Left ventricle myocardium inferior (tissue), 1 donor: ENCODE measurements at regions not wholly inside any gene's neighbourhood (a gene's known extent, or its start where the extent isn't known, plus 50 kb on each side); places are given as distances from the start of the nearest gene placed in this dataset.

Experiments
- DNase-seq: peaks from one replicate; pipeline ENCODE4 v3.0.0-alpha.2; 2020
- H3K27ac ChIP-seq: fragments of 200-600 bp; replicated peaks from 2 replicates; pipeline ENCODE4 v1.8.0; 2021
- H3K27me3 ChIP-seq: fragments of 200-600 bp; 2 replicates; pipeline ENCODE4 v1.8.0; 2021; ENCODE audit warnings: low read depth
- H3K36me3 ChIP-seq: fragments of 200-600 bp; 2 replicates; pipeline ENCODE4 v1.8.0; 2021
- H3K4me1 ChIP-seq: fragments of 200-600 bp; 2 replicates; pipeline ENCODE4 v1.8.0; 2021
- H3K4me3 ChIP-seq: fragments of 200-600 bp; 2 replicates; pipeline ENCODE4 v1.8.0; 2021; ENCODE audit warnings: mild to moderate bottlenecking, moderate library complexity
- H3K9me3 ChIP-seq: fragments of 200-600 bp; replicated peaks from 2 replicates; pipeline ENCODE4 v1.8.0; 2021
- intact Hi-C: fragments of 100-400 bp; cut with micrococcal nuclease; formaldehyde crosslinking; loops from one replicate; pipeline ENCODE4 v1.11.0; 2022
- TF ChIP-seq, protein P1 (sequence below): fragments of 200-600 bp; IDR thresholded peaks from 2 replicates; pipeline ENCODE4 v1.8.0; 2021; ENCODE audit warnings: antibody characterized with exemption, mild to moderate bottlenecking, borderline replicate concordance
- donor health status: DM: no; HTN: yes; CAD: no; lungs with severe emphysema.

GRCh38 chr5:6043491-6044310 lies 334.6 kb downstream of the MED10 start:
- H3K27ac ChIP-seq: no peak overlapping the region
- H3K27me3 ChIP-seq: peaks cover 55% of the 10 kb centered on the region
- TF ChIP-seq, protein P1, sequence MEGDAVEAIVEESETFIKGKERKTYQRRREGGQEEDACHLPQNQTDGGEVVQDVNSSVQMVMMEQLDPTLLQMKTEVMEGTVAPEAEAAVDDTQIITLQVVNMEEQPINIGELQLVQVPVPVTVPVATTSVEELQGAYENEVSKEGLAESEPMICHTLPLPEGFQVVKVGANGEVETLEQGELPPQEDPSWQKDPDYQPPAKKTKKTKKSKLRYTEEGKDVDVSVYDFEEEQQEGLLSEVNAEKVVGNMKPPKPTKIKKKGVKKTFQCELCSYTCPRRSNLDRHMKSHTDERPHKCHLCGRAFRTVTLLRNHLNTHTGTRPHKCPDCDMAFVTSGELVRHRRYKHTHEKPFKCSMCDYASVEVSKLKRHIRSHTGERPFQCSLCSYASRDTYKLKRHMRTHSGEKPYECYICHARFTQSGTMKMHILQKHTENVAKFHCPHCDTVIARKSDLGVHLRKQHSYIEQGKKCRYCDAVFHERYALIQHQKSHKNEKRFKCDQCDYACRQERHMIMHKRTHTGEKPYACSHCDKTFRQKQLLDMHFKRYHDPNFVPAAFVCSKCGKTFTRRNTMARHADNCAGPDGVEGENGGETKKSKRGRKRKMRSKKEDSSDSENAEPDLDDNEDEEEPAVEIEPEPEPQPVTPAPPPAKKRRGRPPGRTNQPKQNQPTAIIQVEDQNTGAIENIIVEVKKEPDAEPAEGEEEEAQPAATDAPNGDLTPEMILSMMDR: no peak
- no peak for DNase-seq
- intact Hi-C loops: no loop called here
- no peaks in the 10 kb centered on the region for H3K4me1 ChIP-seq
- no peaks in the 10 kb centered on the region for H3K9me3 ChIP-seq
- H3K4me3 ChIP-seq: no peak overlapping the region
- no peaks in the 10 kb centered on the region for H3K36me3 ChIP-seq

GRCh38 chr5:6041977-6042550 lies 336.3 kb downstream of the MED10 start:
- no peak for DNase-seq
- H3K4me3 ChIP-seq: no peak overlapping the region
- intact Hi-C loops: no loop called here
- H3K9me3 ChIP-seq: no peaks in the 10 kb centered on the region
- H3K36me3 ChIP-seq: no peaks in the 10 kb centered on the region
- TF ChIP-seq, protein P1: no peak
- H3K4me1 ChIP-seq: no peaks in the 10 kb centered on the region
- H3K27ac ChIP-seq: no peak overlapping the region
- peaks cover 62% of the 10 kb centered on the region for H3K27me3 ChIP-seq

DNA sequence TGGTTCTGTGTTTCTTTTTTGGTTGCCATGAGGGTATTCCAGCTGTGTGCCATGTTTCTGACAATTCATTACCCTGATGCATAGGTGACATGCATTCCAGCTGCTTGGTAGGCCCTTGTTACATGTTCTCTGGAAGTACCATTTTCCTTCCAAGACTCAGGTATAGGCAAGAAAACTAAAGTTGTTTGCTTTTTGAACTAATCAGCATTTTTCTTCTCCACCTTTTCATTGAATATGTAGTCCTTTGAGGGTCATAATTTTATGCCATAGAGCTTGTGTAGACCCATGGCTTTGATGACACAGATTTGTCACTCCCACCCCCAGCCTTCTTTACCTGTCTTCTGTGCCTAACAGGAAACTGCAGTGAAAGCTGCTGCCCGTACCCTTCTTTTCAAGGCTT lies 339.2 kb downstream of the MED10 start:
- H3K27me3 ChIP-seq: peaks cover 38% of the 10 kb centered on the region
- intact Hi-C loops: no loop called here
- no peak overlapping the region for H3K27ac ChIP-seq
- no peaks in the 10 kb centered on the region for H3K9me3 ChIP-seq
- H3K4me1 ChIP-seq: no peaks in the 10 kb centered on the region
- H3K4me3 ChIP-seq: no peak overlapping the region
- H3K36me3 ChIP-seq: no peaks in the 10 kb centered on the region
- TF ChIP-seq, protein P1: no peak
- DNase-seq: no peak

DNA sequence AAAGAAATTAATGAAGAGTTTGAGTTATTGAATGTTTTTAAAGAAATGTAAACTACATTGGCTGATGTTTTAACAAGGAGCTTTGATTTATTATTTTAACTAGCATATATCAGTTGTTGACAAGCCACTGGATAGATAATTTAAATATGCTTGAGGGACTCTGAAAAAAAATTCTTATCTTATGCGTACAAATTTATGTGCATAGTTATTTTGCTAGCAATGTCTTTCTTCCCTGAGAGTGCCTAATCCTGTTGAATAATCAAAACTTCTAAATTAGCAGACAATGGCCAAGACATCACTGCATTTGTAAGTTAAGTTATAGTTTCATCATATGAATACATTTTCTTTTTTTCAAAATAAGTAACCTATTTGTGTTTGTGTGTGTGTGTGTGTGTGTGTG lies 342.3 kb downstream of the MED10 start:
- intact Hi-C loops: no loop called here
- Histone ChIP-seq H3K27ac (no peak overlapping the region), H3K9me3 (no peaks in the 10 kb centered on the region), H3K36me3 (no peaks in the 10 kb centered on the region), H3K27me3 (peaks cover 28% of the 10 kb centered on the region), H3K4me1 (no peaks in the 10 kb centered on the region), H3K4me3 (no peak overlapping the region)
- TF ChIP-seq, protein P1: no peak
- no peak for DNase-seq

DNA sequence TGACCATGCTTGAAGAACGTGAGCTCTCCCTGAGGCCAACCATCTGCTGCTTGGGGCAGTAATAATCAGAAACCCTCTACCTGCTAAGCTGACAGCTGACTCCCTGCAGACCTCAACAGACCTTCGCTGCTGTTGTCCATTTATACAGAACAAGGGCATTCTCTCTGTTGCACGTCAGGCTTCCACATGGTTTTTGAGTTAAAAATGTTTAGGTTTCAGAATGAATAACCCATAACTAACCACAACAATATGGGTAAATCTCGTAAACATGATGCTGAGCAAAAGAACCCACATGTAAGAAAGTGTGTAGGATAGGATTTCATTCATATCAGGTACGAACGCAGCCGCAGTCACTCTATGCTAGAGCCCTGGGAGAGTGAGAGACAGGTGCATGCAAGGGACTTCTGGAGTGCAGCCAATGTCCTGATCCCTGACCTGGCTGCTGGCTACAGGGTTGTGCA lies 348.5 kb downstream of the MED10 start:
- intact Hi-C loops: no loop called here
- Histone ChIP-seq H3K9me3 (no peaks in the 10 kb centered on the region), H3K27me3 (peaks cover 8% of the 10 kb centered on the region), H3K36me3 (no peaks in the 10 kb centered on the region), H3K4me1 (no peaks in the 10 kb centered on the region), H3K4me3 (no peak overlapping the region), H3K27ac (no peak overlapping the region)
- DNase-seq: no peak
- TF ChIP-seq, protein P1: no peak
